ENCODE measurements at regions not wholly inside any gene's neighbourhood (a gene's known extent, or its start where the extent isn't known, plus 50 kb on each side); places are given as distances from the start of the nearest gene placed in this dataset.
"Not testable (repeated sequence)": the region's sequence is repeated elsewhere in the genome, so short reads cannot be mapped to it uniquely, and the experiment has no call there.

- DNase-seq, result no peak
These were observed 301.9 kb downstream of the TFAP2A start for GRCh38 chr6:10112871-10113549.

- DNase-seq, result no peak
These were observed 302.9 kb downstream of the TFAP2A start for GRCh38 chr6:10111975-10112374.

GRCh38 chr6:10101551-10102252 lies 313.2 kb downstream of the TFAP2A start:
- no peak for DNase-seq

- peak; percentile 40 to 68 (median 50) for DNase-seq
These were observed 315.2 kb downstream of the TFAP2A start for GRCh38 chr6:10099529-10100140.

- DNase-seq, result no peak
These were observed 315.9 kb downstream of the TFAP2A start for GRCh38 chr6:10098756-10099528.

GRCh38 chr6:10093282-10093681 lies 321.6 kb downstream of the TFAP2A start:
- no peak for DNase-seq

GRCh38 chr6:10084111-10084986 lies 330.5 kb downstream of the TFAP2A start:
- DNase-seq, result peak in 3 of 4 experiments; percentile 19 to 52 (median 41)

GRCh38 chr6:10082385-10082784 lies 332.5 kb downstream of the TFAP2A start:
- peak; percentile 78 to 97 (median 89) for DNase-seq

- peak in 2 of 4 experiments; percentile 28 to 44 for DNase-seq
These were observed 332.9 kb downstream of the TFAP2A start for GRCh38 chr6:10081957-10082356.

GRCh38 chr6:10081075-10081474 lies 333.8 kb downstream of the TFAP2A start:
- peak in 1 of 4 experiments; percentile 21 for DNase-seq

- DNase-seq, result no peak
These were observed 334.3 kb downstream of the TFAP2A start for GRCh38 chr6:10080561-10080960.

GRCh38 chr6:10078581-10078980 lies 336.3 kb downstream of the TFAP2A start:
- no peak for DNase-seq

GRCh38 chr6:10074726-10075125 lies 340.1 kb downstream of the TFAP2A start:
- not testable (repeated sequence) for DNase-seq

GRCh38 chr6:10073341-10073740 lies 341.5 kb downstream of the TFAP2A start:
- no peak for DNase-seq

- no peak for DNase-seq
These were observed 343.1 kb downstream of the TFAP2A start for GRCh38 chr6:10071631-10072220.

GRCh38 chr6:10060004-10060403 lies 354.9 kb downstream of the TFAP2A start:
- no peak for DNase-seq

GRCh38 chr6:10054672-10055071 lies 360.2 kb downstream of the TFAP2A start:
- DNase-seq, result no peak

GRCh38 chr6:10051283-10051682 lies 363.6 kb downstream of the TFAP2A start:
- no peak for DNase-seq

GRCh38 chr6:10048370-10049297 lies 366.2 kb downstream of the TFAP2A start:
- no peak for DNase-seq

- no peak for DNase-seq
These were observed 372.6 kb downstream of the TFAP2A start for GRCh38 chr6:10042280-10042679.
